Trophoblast cell (in vitro differentiated cells and primary cell): ENCODE measurements at regions not wholly inside any gene's neighbourhood (a gene's known extent, or its start where the extent isn't known, plus 50 kb on each side); places are given as distances from the start of the nearest gene placed in this dataset.

ENCODE experiments used
- DNase-seq, 2 donors: peaks; one replicate each; pipeline ENCODE4 v3.0.0-alpha.2; 2016
- H2AFZ ChIP-seq: 2 replicates; pipeline ENCODE4 v1.6.1; 2013; ENCODE audit warnings: low read length, moderate library complexity, mild to moderate bottlenecking; ENCODE audit not compliant: insufficient read depth, poor library complexity
- H2AK5ac ChIP-seq: 2 replicates; pipeline ENCODE4 v1.6.1; 2013; ENCODE audit warnings: mild to moderate bottlenecking, low read length
- H2BK120ac ChIP-seq: 2 replicates; pipeline ENCODE4 v1.6.1; 2013; ENCODE audit warnings: low read length, mild to moderate bottlenecking, moderate library complexity; ENCODE audit not compliant: insufficient read depth, poor library complexity
- H2BK12ac ChIP-seq: 2 replicates; pipeline ENCODE4 v1.6.1; 2013; ENCODE audit warnings: mild to moderate bottlenecking, low read length, moderate library complexity
- H2BK5ac ChIP-seq: 2 replicates; pipeline ENCODE4 v1.6.1; 2013; ENCODE audit warnings: low read length, low read depth, moderate library complexity, mild to moderate bottlenecking; ENCODE audit not compliant: poor library complexity
- H3K14ac ChIP-seq: 2 replicates; pipeline ENCODE4 v1.6.1; 2013; ENCODE audit warnings: mild to moderate bottlenecking, low read length
- H3K18ac ChIP-seq: 2 replicates; pipeline ENCODE4 v1.6.1; 2013; ENCODE audit warnings: mild to moderate bottlenecking, low read length
- H3K23ac ChIP-seq: 2 replicates; pipeline ENCODE4 v1.6.1; 2013; ENCODE audit warnings: low read length
- H3K27ac ChIP-seq: 2 replicates; pipeline ENCODE4 v1.5.1; 2013; ENCODE audit warnings: low read depth, mild to moderate bottlenecking, inconsistent platforms, low read length, moderate library complexity
- H3K27me3 ChIP-seq: 2 replicates; pipeline ENCODE4 v1.6.1; 2013; ENCODE audit warnings: inconsistent platforms, mild to moderate bottlenecking, low read length, moderate library complexity; ENCODE audit not compliant: insufficient read depth
- H3K36me3 ChIP-seq, 2 experiments: 1 replicate in 1 of 2; 2 replicates in 1 of 2; pipeline ENCODE4 v1.6.1; 2013; ENCODE audit warnings: low read length in 2 of 2, mild to moderate bottlenecking in 2 of 2, moderate library complexity in 1 of 2; ENCODE audit not compliant: insufficient read depth in 2 of 2, control insufficient read depth in 1 of 2
- H3K4ac ChIP-seq: 2 replicates; pipeline ENCODE4 v1.6.1; 2013; ENCODE audit warnings: low read depth, mild to moderate bottlenecking, low read length, moderate library complexity
- H3K4me1 ChIP-seq, 2 experiments: 1 replicate in 1 of 2; 2 replicates in 1 of 2; pipeline ENCODE4 v1.6.1; 2013; ENCODE audit warnings: low read length in 2 of 2, mild to moderate bottlenecking in 2 of 2, moderate library complexity in 1 of 2; ENCODE audit not compliant: insufficient read depth in 2 of 2, control insufficient read depth in 1 of 2
- H3K4me2 ChIP-seq: 2 replicates; pipeline ENCODE4 v1.6.1; 2013; ENCODE audit warnings: inconsistent platforms, mild to moderate bottlenecking, low read length, moderate library complexity
- H3K4me3 ChIP-seq: 2 replicates; pipeline ENCODE4 v1.5.1; 2013; ENCODE audit warnings: mild to moderate bottlenecking, low read depth, low read length, inconsistent platforms
- H3K79me1 ChIP-seq: one replicate; pipeline ENCODE4 v1.6.1; 2013; ENCODE audit warnings: low read length
- H3K79me2 ChIP-seq: 2 replicates; pipeline ENCODE4 v1.6.1; 2013; ENCODE audit warnings: low read length, mild to moderate bottlenecking; ENCODE audit not compliant: control insufficient read depth, insufficient read depth, poor library complexity
- H3K9ac ChIP-seq: 2 replicates; pipeline ENCODE4 v1.6.1; 2013; ENCODE audit warnings: mild to moderate bottlenecking, low read length
- H3K9me3 ChIP-seq: 2 replicates; pipeline ENCODE4 v1.6.1; 2013; ENCODE audit warnings: low read depth, mild to moderate bottlenecking, control low read depth, inconsistent platforms, low read length; ENCODE audit not compliant: insufficient read depth
- H4K12ac ChIP-seq: 2 replicates; pipeline ENCODE4 v1.6.1; 2013; ENCODE audit warnings: low read depth, mild to moderate bottlenecking, low read length, moderate library complexity
- H4K8ac ChIP-seq: 2 replicates; pipeline ENCODE4 v1.6.1; 2013; ENCODE audit warnings: low read depth, mild to moderate bottlenecking, low read length, moderate library complexity
- H4K91ac ChIP-seq: one replicate; pipeline ENCODE4 v1.6.1; 2013; ENCODE audit warnings: low read depth, mild to moderate bottlenecking, low read length, moderate library complexity
- WGBS: extraction: QIAGEN DNeasy Blood & Tissue Kit; methylation state at CpG from one replicate; pipeline ENCODE4 v1.1.7; 2013; ENCODE audit warnings: missing lambda C conversion rate; ENCODE audit not compliant: insufficient read length, insufficient coverage; ENCODE audit errors: extremely low coverage; 5-methylcytosine and 5-hydroxymethylcytosine counted together

GRCh38 chr10:52464368-52465124, 150.5 kb downstream of the DKK1 start:
- Histone ChIP-seq H4K8ac (no peak overlapping the region), H4K12ac (no peak overlapping the region), H2BK12ac (no peak overlapping the region), H3K27ac (no peak overlapping the region), H3K79me1 (no peaks in the 10 kb centered on the region), H3K14ac (no peak overlapping the region), H3K23ac (no peak overlapping the region), H2BK120ac (no peak overlapping the region), H2BK5ac (no peak overlapping the region), H2AK5ac (no peak overlapping the region), H2AFZ (no peak overlapping the region), H3K4ac (no peak overlapping the region), H3K36me3 (no peaks in the 10 kb centered on the region), H3K27me3 (no peaks in the 10 kb centered on the region), H3K79me2 (no peaks in the 10 kb centered on the region), H3K9ac (no peak overlapping the region), H4K91ac (no peak overlapping the region), H3K4me1 (peaks cover 0 to 2% of the 10 kb centered on the region in 2 experiments), H3K4me2 (no peak overlapping the region), H3K9me3 (no peaks in the 10 kb centered on the region), H3K4me3 (no peak overlapping the region), H3K18ac (no peak overlapping the region)
- no CpG with 5 or more reads among the region's 9 CpGs for WGBS
- DNase-seq, result peak in 1 of 2 donors; percentile 8

GRCh38 chr10:52465202-52465601, 151.1 kb downstream of the DKK1 start:
- Histone ChIP-seq H3K9ac (no peak overlapping the region), H4K91ac (no peak overlapping the region), H3K9me3 (no peaks in the 10 kb centered on the region), H3K4me2 (no peak overlapping the region), H4K12ac (no peak overlapping the region), H3K79me1 (no peaks in the 10 kb centered on the region), H4K8ac (no peak overlapping the region), H2BK5ac (no peak overlapping the region), H3K27ac (no peak overlapping the region), H3K36me3 (no peaks in the 10 kb centered on the region), H2AFZ (no peak overlapping the region), H3K18ac (no peak overlapping the region), H3K79me2 (no peaks in the 10 kb centered on the region), H3K14ac (no peak overlapping the region), H3K4ac (no peak overlapping the region), H3K27me3 (no peaks in the 10 kb centered on the region), H2BK12ac (no peak overlapping the region), H3K23ac (no peak overlapping the region), H2AK5ac (no peak overlapping the region), H3K4me1 (peaks cover 0 to 2% of the 10 kb centered on the region in 2 experiments), H2BK120ac (no peak overlapping the region), H3K4me3 (no peak overlapping the region)
- no CpG with 5 or more reads among the region's 3 CpGs for WGBS
- DNase-seq, result no peak

GRCh38 chr10:52466464-52466863, 152.4 kb downstream of the DKK1 start:
- WGBS, result no CpG with 5 or more reads among the region's 5 CpGs
- no peak overlapping the region for H2BK120ac ChIP-seq
- H4K12ac ChIP-seq, result no peak overlapping the region
- H2BK5ac ChIP-seq, result no peak overlapping the region
- no peak overlapping the region for H4K91ac ChIP-seq
- H3K14ac ChIP-seq, result no peak overlapping the region
- peak overlapping the region; percentile 56 for H3K9ac ChIP-seq
- H3K27ac ChIP-seq, result no peak overlapping the region
- H2BK12ac ChIP-seq, result no peak overlapping the region
- H2AK5ac ChIP-seq, result no peak overlapping the region
- H3K4me1 ChIP-seq, result peaks cover 0 to 2% of the 10 kb centered on the region in 2 experiments
- no peak overlapping the region for H2AFZ ChIP-seq
- DNase-seq, result no peak
- H3K27me3 ChIP-seq, result no peaks in the 10 kb centered on the region
- H3K79me2 ChIP-seq, result no peaks in the 10 kb centered on the region
- no peaks in the 10 kb centered on the region for H3K79me1 ChIP-seq
- no peak overlapping the region for H3K18ac ChIP-seq
- no peak overlapping the region for H3K23ac ChIP-seq
- no peak overlapping the region for H3K4me2 ChIP-seq
- H4K8ac ChIP-seq, result no peak overlapping the region
- H3K4me3 ChIP-seq, result no peak overlapping the region
- H3K36me3 ChIP-seq, result no peaks in the 10 kb centered on the region
- no peak overlapping the region for H3K4ac ChIP-seq
- H3K9me3 ChIP-seq, result no peaks in the 10 kb centered on the region

- H3K9ac ChIP-seq, result no peak overlapping the region
- H3K18ac ChIP-seq, result no peak overlapping the region
- no peak overlapping the region for H4K8ac ChIP-seq
- H2BK120ac ChIP-seq, result no peak overlapping the region
- whole genome bisulfite sequencing, result no CpG with 5 or more reads among the region's 1 CpG
- no peak overlapping the region for H4K12ac ChIP-seq
- H2BK12ac ChIP-seq, result no peak overlapping the region
- no peak overlapping the region for H2BK5ac ChIP-seq
- no peak overlapping the region for H3K4me3 ChIP-seq
- H3K23ac ChIP-seq, result no peak overlapping the region
- H3K4ac ChIP-seq, result no peak overlapping the region
- H3K4me2 ChIP-seq, result no peak overlapping the region
- H2AK5ac ChIP-seq, result no peak overlapping the region
- H3K36me3 ChIP-seq, result no peaks in the 10 kb centered on the region
- H2AFZ ChIP-seq, result no peak overlapping the region
- H3K4me1 ChIP-seq, result peaks cover 0 to 2% of the 10 kb centered on the region in 2 experiments
- H3K14ac ChIP-seq, result no peak overlapping the region
- no peaks in the 10 kb centered on the region for H3K79me1 ChIP-seq
- no peak overlapping the region for H4K91ac ChIP-seq
- H3K27me3 ChIP-seq, result no peaks in the 10 kb centered on the region
- no peaks in the 10 kb centered on the region for H3K79me2 ChIP-seq
- DNase-seq, result no peak
- H3K9me3 ChIP-seq, result no peaks in the 10 kb centered on the region
- no peak overlapping the region for H3K27ac ChIP-seq
Observed at GRCh38 chr10:52469970-52470705, 156.1 kb downstream of the DKK1 start.
